ENCODE measurements at regions not wholly inside any gene's neighbourhood (a gene's known extent, or its start where the extent isn't known, plus 50 kb on each side); places are given as distances from the start of the nearest gene placed in this dataset.

DNA sequence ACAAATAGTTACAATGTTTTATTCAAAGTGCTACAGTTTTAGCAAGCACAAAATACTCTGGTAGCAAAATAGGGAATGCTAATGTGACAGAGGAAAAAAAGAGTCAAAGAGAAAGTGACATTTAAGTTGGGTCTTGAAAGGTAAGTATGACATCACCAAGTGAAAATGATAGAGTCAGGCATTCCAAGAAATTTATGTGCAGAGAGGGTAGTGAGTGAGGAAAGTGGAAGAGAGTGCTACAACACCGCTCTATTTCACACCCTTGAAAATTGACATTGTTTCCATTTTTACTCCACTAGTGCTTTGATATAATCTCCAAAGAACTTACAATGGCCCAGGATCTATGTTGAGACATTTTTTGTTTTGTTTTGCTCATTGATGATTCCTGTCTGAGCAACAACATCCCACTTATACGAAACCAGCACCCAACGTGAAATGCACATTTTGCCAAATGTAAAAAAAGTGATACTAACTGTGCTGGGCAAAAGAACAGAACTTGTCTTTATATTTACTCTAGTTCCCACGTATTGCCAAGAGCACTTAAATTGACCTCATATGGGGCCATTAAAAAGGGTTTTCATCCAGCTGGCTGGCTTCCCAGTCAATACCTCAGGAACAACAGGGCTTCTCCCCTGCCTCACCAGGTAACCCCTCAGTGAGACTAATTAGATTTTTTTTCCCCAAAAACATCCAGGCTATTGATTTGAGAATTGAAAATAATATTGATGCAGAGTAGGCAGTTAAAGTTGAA lies 206.3 kb upstream of the NR5A2 start:
- Histone ChIP-seq H3K4me1 (no peaks in the 10 kb centered on the region), H3K36me3 (ENCODE audit: control insufficient read depth, insufficient read depth, low read length) (no peaks in the 10 kb centered on the region), H3K4me3 (ENCODE audit: low read depth, low read length) (no peak overlapping the region), H3K9me3 (no peaks in the 10 kb centered on the region; the same call in 1 of the 2 replicates), H3K27me3 (replicated peaks; ENCODE audit: control insufficient read depth, insufficient read depth, low read length) (no peaks in the 10 kb centered on the region)
- Mint-ChIP-seq H3K4me3 (ENCODE audit: unreplicated experiment) (no peak overlapping the region), H3K27ac (ENCODE audit: unreplicated experiment) (no peak overlapping the region), H3K36me3 (ENCODE audit: insufficient read depth, unreplicated experiment) (no peaks in the 10 kb centered on the region), H3K27me3 (ENCODE audit: insufficient read depth, unreplicated experiment) (peaks cover 6% of the 10 kb centered on the region), H3K9me3 (ENCODE audit: unreplicated experiment) (no peaks in the 10 kb centered on the region), H3K4me1 (ENCODE audit: low read depth, unreplicated experiment) (no peaks in the 10 kb centered on the region)
- TF ChIP-seq CTCF (IDR thresholded peaks at IDR 0.05; ENCODE audit: insufficient read depth in 1 of 2, low read depth in 1 of 2, low read length in 1 of 2, severe bottlenecking in 1 of 2, unreplicated experiment in 1 of 2): no peak
- ChIA-PET CTCF (no interaction called here), POLR2A (no interaction called here)
- intact Hi-C loops (cut with micrococcal nuclease; ENCODE audit: unreplicated experiment): no loop called here
- no TSS peak for BruUV-seq (replicated peaks)
- DNase-seq: no peak

DNA sequence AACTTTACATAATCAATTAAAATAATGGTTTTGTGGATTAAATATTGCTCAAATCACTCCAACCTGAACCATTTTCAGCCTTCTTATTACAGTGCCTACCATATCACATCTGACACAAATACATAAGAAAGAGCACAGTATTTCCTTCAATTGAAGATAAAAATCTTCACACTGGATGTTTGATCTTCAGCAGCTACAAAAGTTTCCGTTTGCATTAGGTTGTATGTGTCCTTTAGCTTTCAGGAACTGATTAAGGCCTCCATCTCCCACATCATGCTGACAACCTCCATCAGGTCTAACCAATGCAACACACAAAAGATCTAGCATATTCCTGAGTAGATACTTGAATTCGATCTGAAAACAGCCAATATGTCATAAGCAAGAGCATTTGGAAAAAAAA lies 195.1 kb upstream of the NR5A2 start:
- no TSS peak for BruUV-seq (replicated peaks)
- no peaks in the 10 kb centered on the region for H3K36me3 ChIP-seq (ENCODE audit: control insufficient read depth, insufficient read depth, low read length)
- Mint-ChIP-seq H3K36me3 (ENCODE audit: insufficient read depth, unreplicated experiment) (no peaks in the 10 kb centered on the region), H3K27ac (ENCODE audit: unreplicated experiment) (no peak overlapping the region), H3K4me3 (ENCODE audit: unreplicated experiment) (no peak overlapping the region), H3K27me3 (ENCODE audit: insufficient read depth, unreplicated experiment) (peaks cover 5% of the 10 kb centered on the region), H3K9me3 (ENCODE audit: unreplicated experiment) (no peaks in the 10 kb centered on the region), H3K4me1 (ENCODE audit: low read depth, unreplicated experiment) (no peaks in the 10 kb centered on the region)
- no peak for DNase-seq
- TF ChIP-seq CTCF (IDR thresholded peaks at IDR 0.05; ENCODE audit: insufficient read depth in 1 of 2, low read depth in 1 of 2, low read length in 1 of 2, severe bottlenecking in 1 of 2, unreplicated experiment in 1 of 2): no peak
- CTCF ChIA-PET: no interaction called here
- no peaks in the 10 kb centered on the region for H3K4me1 ChIP-seq
- intact Hi-C loops (cut with micrococcal nuclease; ENCODE audit: unreplicated experiment): no loop called here
- no peak overlapping the region for H3K4me3 ChIP-seq (ENCODE audit: low read depth, low read length)
- POLR2A ChIA-PET: no interaction called here
- no peaks in the 10 kb centered on the region for H3K27me3 ChIP-seq (replicated peaks; ENCODE audit: control insufficient read depth, insufficient read depth, low read length)
- H3K9me3 ChIP-seq: no peaks in the 10 kb centered on the region

DNA sequence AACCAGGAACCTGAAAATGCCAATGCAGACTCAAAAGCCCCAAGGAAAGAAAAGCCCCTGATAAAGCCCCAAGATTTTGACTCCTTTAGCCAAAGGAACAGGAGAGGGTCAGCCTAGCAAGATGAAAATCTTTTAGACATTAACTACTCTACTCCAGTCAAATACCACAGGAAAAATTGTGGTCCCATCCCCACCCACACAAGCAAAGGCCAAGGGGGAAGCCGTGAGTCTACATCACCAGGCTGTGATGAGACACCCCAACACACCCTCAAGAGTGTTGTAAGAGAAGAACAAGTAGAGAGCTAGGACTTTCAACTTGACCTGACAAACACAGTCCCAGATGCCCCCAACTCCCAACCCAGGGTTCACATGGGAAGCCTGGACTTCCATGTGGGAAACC lies 192.8 kb upstream of the NR5A2 start:
- POLR2A ChIA-PET: no interaction called here
- intact Hi-C loops (cut with micrococcal nuclease; ENCODE audit: unreplicated experiment): no loop called here
- Mint-ChIP-seq H3K27me3 (ENCODE audit: insufficient read depth, unreplicated experiment) (peaks cover 11% of the 10 kb centered on the region), H3K9me3 (ENCODE audit: unreplicated experiment) (peaks cover 7% of the 10 kb centered on the region), H3K36me3 (ENCODE audit: insufficient read depth, unreplicated experiment) (no peaks in the 10 kb centered on the region), H3K27ac (ENCODE audit: unreplicated experiment) (no peak overlapping the region), H3K4me1 (ENCODE audit: low read depth, unreplicated experiment) (no peaks in the 10 kb centered on the region), H3K4me3 (ENCODE audit: unreplicated experiment) (no peak overlapping the region)
- Histone ChIP-seq H3K27me3 (replicated peaks; ENCODE audit: control insufficient read depth, insufficient read depth, low read length) (no peaks in the 10 kb centered on the region), H3K4me1 (no peaks in the 10 kb centered on the region), H3K36me3 (ENCODE audit: control insufficient read depth, insufficient read depth, low read length) (no peaks in the 10 kb centered on the region), H3K9me3 (no peaks in the 10 kb centered on the region), H3K4me3 (ENCODE audit: low read depth, low read length) (no peak overlapping the region)
- BruUV-seq (replicated peaks): no TSS peak
- TF ChIP-seq CTCF (IDR thresholded peaks at IDR 0.05; ENCODE audit: insufficient read depth in 1 of 2, low read depth in 1 of 2, low read length in 1 of 2, severe bottlenecking in 1 of 2, unreplicated experiment in 1 of 2): no peak
- DNase-seq: no peak
- CTCF ChIA-PET: no interaction called here

Data from Caco-2 (cell line).